ENCODE measurements at regions not wholly inside any gene's neighbourhood (a gene's known extent, or its start where the extent isn't known, plus 50 kb on each side); places are given as distances from the start of the nearest gene placed in this dataset.

GRCh38 chr20:24289737-24290481 is 179.5 kb upstream of the SYNDIG1 start:
- TF ChIP-seq JUND (IDR thresholded peaks at IDR 0.05) = no peak
- peak; percentile 10 to 11 for TF ChIP-seq HNF4A (conservative IDR thresholded peaks at IDR 0.05)
- no peak overlapping the region for H3K27ac ChIP-seq (ENCODE audit: low read depth in 1 of 2, low read length in 2 of 2)

GRCh38 chr20:24283186-24283585 is 186.2 kb upstream of the SYNDIG1 start:
- TF ChIP-seq YY1 (IDR thresholded peaks at IDR 0.05) (no peak), MAX (IDR thresholded peaks at IDR 0.05) (no peak), REST (IDR thresholded peaks at IDR 0.05) (no peak), RAD21 (IDR thresholded peaks at IDR 0.05) (no peak), ATF3 (IDR thresholded peaks at IDR 0.05) (no peak), HNF4G (IDR thresholded peaks at IDR 0.05) (no peak), ZBTB33 (IDR thresholded peaks at IDR 0.05) (no peak), GABPA (IDR thresholded peaks at IDR 0.05 in 1 of 2, conservative IDR thresholded peaks at IDR 0.05 in 1 of 2) (no peak), CTCF (IDR thresholded peaks at IDR 0.05; ENCODE audit: low read depth, low read length, missing input control) (no peak), RXRA (IDR thresholded peaks at IDR 0.05) (no peak), TAF1 (conservative IDR thresholded peaks at IDR 0.05) (no peak), JUND (IDR thresholded peaks at IDR 0.05) (no peak), FOXA2 (IDR thresholded peaks at IDR 0.05) (no peak), NR2F2 (IDR thresholded peaks at IDR 0.05) (no peak)
- peaks cover 0 to 3% (median 0%) of the 10 kb centered on the region in 4 donors for H3K9me3 ChIP-seq (ENCODE audit: control insufficient read depth in 4 of 4, low read length in 3 of 4)
- H3K9ac ChIP-seq (ENCODE audit: low read depth in 1 of 2, low read length in 2 of 2) = no peak overlapping the region
- H3K27me3 ChIP-seq (ENCODE audit: control insufficient read depth in 4 of 4, insufficient read depth in 4 of 4, low read length in 3 of 4) = peaks cover 0 to 2% (median 0%) of the 10 kb centered on the region in 4 donors
- H3K4me3 ChIP-seq (ENCODE audit: low read depth in 1 of 3, low read length in 3 of 3) = no peak overlapping the region
- no peak for DNase-seq (ENCODE audit: low spot score)
- H3K27ac ChIP-seq (ENCODE audit: low read depth in 1 of 2, low read length in 2 of 2) = no peak overlapping the region
- WGBS = 78% methylated on average over 5 of the region's 5 CpGs
- H3K4me1 ChIP-seq (ENCODE audit: control insufficient read depth in 4 of 4, insufficient read depth in 4 of 4, low read length in 3 of 4) = no peaks in the 10 kb centered on the region
- no peaks in the 10 kb centered on the region for H3K36me3 ChIP-seq (ENCODE audit: control insufficient read depth in 4 of 4, insufficient read depth in 3 of 4, low read depth in 1 of 4, low read length in 3 of 4)

More at GRCh38 chr20:24289737-24290481, 179.5 kb upstream of the SYNDIG1 start:
- H3K9ac ChIP-seq (ENCODE audit: low read depth in 1 of 2, low read length in 2 of 2) = no peak overlapping the region
- no peak overlapping the region for H3K4me3 ChIP-seq (ENCODE audit: low read depth in 1 of 3, low read length in 3 of 3)
- H3K27me3 ChIP-seq (ENCODE audit: control insufficient read depth in 4 of 4, insufficient read depth in 4 of 4, low read length in 3 of 4) = no peaks in the 10 kb centered on the region
- 48% methylated on average over 7 of the region's 7 CpGs for WGBS
- H3K9me3 ChIP-seq (ENCODE audit: control insufficient read depth in 4 of 4, low read length in 3 of 4) = peaks cover 0 to 4% (median 0%) of the 10 kb centered on the region in 4 donors
- no peaks in the 10 kb centered on the region for H3K4me1 ChIP-seq (ENCODE audit: control insufficient read depth in 4 of 4, insufficient read depth in 4 of 4, low read length in 3 of 4)
- no peak for DNase-seq (ENCODE audit: low spot score)
- H3K36me3 ChIP-seq (ENCODE audit: control insufficient read depth in 4 of 4, insufficient read depth in 3 of 4, low read depth in 1 of 4, low read length in 3 of 4) = no peaks in the 10 kb centered on the region
